Stomach smooth muscle (tissue), 2 donors: ENCODE measurements at regions not wholly inside any gene's neighbourhood (a gene's known extent, or its start where the extent isn't known, plus 50 kb on each side); places are given as distances from the start of the nearest gene placed in this dataset.

Experiments used
- H3K27ac ChIP-seq: one replicate; pipeline ENCODE4 v1.7.0; 2013; ENCODE audit warnings: mild to moderate bottlenecking, low read length, inconsistent platforms
- H3K27me3 ChIP-seq, 2 donors: one replicate each; pipeline ENCODE4 v1.7.0; 2013; ENCODE audit warnings: low read length in 2 of 2; ENCODE audit not compliant: insufficient read depth in 2 of 2, control insufficient read depth in 1 of 2
- H3K36me3 ChIP-seq, 2 donors: one replicate each; pipeline ENCODE4 v1.7.0; 2013; ENCODE audit warnings: low read length in 2 of 2; ENCODE audit not compliant: control insufficient read depth in 2 of 2, insufficient read depth in 2 of 2
- H3K4me1 ChIP-seq: one replicate; pipeline ENCODE4 v1.7.0; 2013; ENCODE audit warnings: low read length; ENCODE audit not compliant: control insufficient read depth, insufficient read depth
- H3K4me3 ChIP-seq, 2 donors: one replicate each; pipeline ENCODE4 v1.7.0; 2013; ENCODE audit warnings: low read length in 2 of 2
- H3K9ac ChIP-seq, 2 donors: one replicate each; pipeline ENCODE4 v1.7.0; 2013; ENCODE audit warnings: low read length in 2 of 2, mild to moderate bottlenecking in 1 of 2
- H3K9me3 ChIP-seq, 2 donors: one replicate each; pipeline ENCODE4 v1.7.0; 2013; ENCODE audit warnings: low read length in 2 of 2; ENCODE audit not compliant: control insufficient read depth in 2 of 2
- donor health status: healthy.
- donor health status: Pancreatic carcinoma.

DNA sequence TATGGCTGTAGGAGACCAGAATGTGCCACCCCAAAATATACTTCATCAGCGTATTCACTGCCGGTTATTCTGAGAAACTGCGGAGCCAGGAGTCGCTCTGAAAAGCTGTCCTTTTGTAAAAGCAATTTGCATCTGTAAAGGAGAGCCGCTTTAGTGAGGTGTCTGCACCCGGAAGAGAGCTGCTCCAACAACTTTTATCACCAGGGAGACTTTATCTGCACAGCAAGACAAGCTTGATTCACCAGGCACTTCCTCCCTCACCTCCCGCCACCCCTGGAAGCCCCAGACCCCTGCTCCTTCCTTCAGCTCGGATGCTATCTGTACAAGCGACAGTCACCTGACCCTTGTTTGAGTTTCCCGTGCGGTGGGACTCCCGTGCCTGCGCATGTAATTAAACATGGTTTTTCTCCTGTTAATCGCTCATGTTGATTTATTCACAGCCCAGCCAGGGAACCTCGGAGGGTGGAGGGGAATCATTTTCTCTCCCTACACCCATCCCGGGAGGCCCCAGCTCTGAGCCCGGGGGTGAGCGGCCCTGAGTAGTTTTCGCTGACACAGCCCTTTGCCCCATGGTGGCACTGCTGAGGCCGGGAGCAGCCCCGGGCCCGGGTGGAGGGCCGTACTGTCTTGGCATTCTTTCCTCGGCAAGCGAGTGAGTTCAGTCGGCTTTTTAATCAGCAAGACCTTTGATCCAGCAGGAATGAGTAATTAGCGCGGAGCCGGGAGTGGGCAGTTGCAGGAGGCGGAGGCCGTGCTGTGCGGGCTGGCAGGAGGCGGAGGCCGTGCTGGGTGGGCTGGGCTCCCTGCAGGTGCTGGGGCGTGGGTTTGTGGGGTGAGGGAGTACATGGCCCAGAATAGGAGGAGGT lies 222.7 kb upstream of the CIBAR2 start:
- Histone ChIP-seq H3K9me3 (no peaks in the 10 kb centered on the region), H3K9ac (no peak overlapping the region), H3K27ac (no peak overlapping the region), H3K4me1 (peaks cover 6% of the 10 kb centered on the region), H3K4me3 (no peak overlapping the region), H3K36me3 (no peaks in the 10 kb centered on the region), H3K27me3 (no peaks in the 10 kb centered on the region)

GRCh38 chr16:85335584-85336491 lies 223.6 kb upstream of the CIBAR2 start:
- Histone ChIP-seq H3K36me3 (no peaks in the 10 kb centered on the region), H3K9me3 (no peaks in the 10 kb centered on the region), H3K27me3 (no peaks in the 10 kb centered on the region), H3K27ac (no peak overlapping the region), H3K4me3 (no peak overlapping the region), H3K9ac (no peak overlapping the region), H3K4me1 (no peaks in the 10 kb centered on the region)

GRCh38 chr16:85337910-85338637 lies 225.8 kb upstream of the CIBAR2 start:
- Histone ChIP-seq H3K27ac (no peak overlapping the region), H3K4me1 (no peaks in the 10 kb centered on the region), H3K27me3 (no peaks in the 10 kb centered on the region), H3K9ac (no peak overlapping the region), H3K4me3 (no peak overlapping the region), H3K36me3 (no peaks in the 10 kb centered on the region), H3K9me3 (no peaks in the 10 kb centered on the region)

DNA sequence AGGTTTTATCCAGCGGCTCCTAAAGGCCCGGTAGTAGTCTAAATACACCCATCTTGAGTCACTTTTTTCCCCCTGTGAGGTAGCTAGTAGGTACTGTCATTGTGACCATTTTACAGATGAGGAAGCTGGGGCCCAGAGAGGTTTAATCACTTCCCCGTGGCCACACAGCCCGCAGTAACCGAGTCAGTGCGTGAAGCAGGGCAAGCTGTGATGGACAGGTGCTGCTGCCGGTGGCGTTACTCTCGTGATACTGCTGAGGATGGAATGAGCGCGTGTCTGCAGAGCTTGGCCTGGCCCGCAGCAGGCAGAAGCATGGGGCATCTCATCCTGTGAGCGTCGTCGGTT lies 226.3 kb upstream of the CIBAR2 start:
- H3K27me3 ChIP-seq: no peaks in the 10 kb centered on the region
- H3K9me3 ChIP-seq: no peaks in the 10 kb centered on the region
- no peak overlapping the region for H3K27ac ChIP-seq
- H3K36me3 ChIP-seq: no peaks in the 10 kb centered on the region
- no peak overlapping the region for H3K9ac ChIP-seq
- H3K4me3 ChIP-seq: no peak overlapping the region
- H3K4me1 ChIP-seq: no peaks in the 10 kb centered on the region

GRCh38 chr16:85338989-85339685 lies 226.9 kb upstream of the CIBAR2 start:
- Histone ChIP-seq H3K36me3 (no peaks in the 10 kb centered on the region), H3K27me3 (no peaks in the 10 kb centered on the region), H3K27ac (no peak overlapping the region), H3K9ac (no peak overlapping the region), H3K9me3 (no peaks in the 10 kb centered on the region), H3K4me3 (no peak overlapping the region), H3K4me1 (no peaks in the 10 kb centered on the region)

- Histone ChIP-seq H3K9ac (no peak overlapping the region), H3K27me3 (no peaks in the 10 kb centered on the region), H3K27ac (no peak overlapping the region), H3K9me3 (no peaks in the 10 kb centered on the region), H3K4me1 (no peaks in the 10 kb centered on the region), H3K36me3 (no peaks in the 10 kb centered on the region), H3K4me3 (no peak overlapping the region)
Measured at GRCh38 chr16:85341972-85342695, 229.9 kb upstream of the CIBAR2 start.

DNA sequence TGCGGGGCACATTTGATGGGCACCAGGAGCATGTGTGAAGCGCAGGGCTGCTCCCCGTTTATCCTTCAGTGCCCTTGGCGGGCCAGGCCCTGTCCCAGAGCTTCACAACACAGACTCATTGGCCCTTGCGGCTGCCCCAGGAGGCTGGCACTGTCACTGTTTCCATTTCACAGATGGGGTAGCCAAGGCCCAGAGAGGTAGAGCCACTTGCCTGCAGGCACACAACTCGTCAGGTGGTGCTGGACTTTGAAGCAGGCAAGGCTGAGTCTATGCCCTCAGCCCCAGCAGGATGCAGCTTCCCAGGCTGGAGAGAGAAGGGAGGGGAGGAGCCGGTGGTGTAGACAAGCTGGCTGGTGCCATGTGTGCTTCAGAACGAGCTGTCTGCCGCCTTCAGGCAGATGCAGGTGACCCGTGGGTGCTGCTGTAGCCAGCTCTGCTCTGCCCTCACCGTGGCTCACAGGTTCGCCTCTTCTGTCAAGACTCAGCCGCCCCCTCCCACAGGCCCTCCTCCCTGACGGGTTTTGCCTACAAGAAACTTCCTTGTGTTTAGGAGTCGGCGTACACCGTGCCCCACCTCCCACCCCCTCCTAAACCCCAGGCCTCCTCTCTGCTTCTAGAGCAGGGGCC lies 232.3 kb upstream of the CIBAR2 start:
- no peak overlapping the region for H3K4me3 ChIP-seq
- H3K9me3 ChIP-seq: no peaks in the 10 kb centered on the region
- no peaks in the 10 kb centered on the region for H3K36me3 ChIP-seq
- H3K4me1 ChIP-seq: no peaks in the 10 kb centered on the region
- H3K27me3 ChIP-seq: no peaks in the 10 kb centered on the region
- no peak overlapping the region for H3K27ac ChIP-seq
- H3K9ac ChIP-seq: no peak overlapping the region

DNA sequence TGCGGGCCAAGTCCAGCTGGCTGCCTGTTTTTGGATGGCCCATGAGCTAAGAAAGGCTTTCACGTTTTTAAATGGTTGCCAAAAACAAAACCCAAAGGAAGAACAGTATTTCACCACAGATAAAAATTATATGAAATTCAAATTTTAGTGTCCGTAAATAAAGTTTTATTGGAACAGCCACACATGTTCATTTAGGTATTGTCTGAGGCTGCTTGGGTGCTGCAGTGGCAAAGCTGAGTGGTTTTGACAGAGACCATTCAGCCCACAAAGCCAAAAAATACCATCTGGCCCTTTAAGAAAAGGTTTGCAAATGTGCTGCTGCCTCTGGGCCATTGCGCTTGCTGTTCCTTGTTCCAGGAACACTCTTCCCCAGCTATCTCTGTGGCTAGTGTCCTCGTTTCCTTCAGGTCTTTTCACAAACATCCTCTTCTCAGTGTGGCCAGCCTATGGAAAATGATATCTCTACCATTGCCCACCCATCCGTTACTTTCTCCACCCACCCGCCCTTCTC lies 232.9 kb upstream of the CIBAR2 start:
- Histone ChIP-seq H3K27me3 (no peaks in the 10 kb centered on the region), H3K27ac (no peak overlapping the region), H3K36me3 (no peaks in the 10 kb centered on the region), H3K9ac (no peak overlapping the region), H3K4me1 (peaks cover 3% of the 10 kb centered on the region), H3K9me3 (no peaks in the 10 kb centered on the region), H3K4me3 (no peak overlapping the region)

DNA sequence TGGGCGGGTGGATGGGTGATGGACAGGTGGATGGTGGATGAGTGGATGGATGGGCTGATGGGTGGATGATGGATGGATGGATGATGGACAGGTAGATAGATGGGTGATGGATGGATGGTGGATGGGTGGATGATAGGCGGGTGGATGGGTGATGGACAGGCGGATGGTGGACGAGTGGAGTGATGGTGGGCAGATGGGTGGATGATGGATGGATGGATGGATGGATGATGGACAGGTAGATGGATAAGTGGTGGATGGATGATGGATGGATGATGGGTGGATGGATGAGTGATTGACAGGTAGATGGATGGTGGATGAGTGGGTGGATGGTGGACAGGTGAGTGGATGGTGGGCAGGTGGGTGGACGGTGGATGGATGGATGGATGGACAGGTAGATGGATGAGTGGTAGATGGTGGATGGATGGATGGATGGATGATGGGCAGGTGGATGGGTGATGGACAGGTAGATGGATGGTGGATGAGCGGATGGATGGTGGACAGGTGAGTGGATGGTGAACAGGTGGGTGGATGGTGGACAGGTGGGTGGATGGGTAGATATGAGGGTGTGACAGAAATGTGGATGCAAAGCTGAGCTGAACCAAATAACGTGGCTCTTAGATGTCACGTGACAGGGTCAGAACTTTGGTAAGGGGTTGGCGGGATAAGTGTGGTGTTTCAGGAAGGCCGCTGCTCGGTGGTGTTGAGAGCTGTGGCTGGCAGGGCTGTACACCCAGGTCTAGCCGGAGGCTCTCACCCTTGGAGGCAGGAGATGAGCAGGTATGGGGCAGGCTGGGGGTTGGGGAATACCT lies 234.3 kb upstream of the CIBAR2 start:
- H3K27ac ChIP-seq: no peak overlapping the region
- H3K36me3 ChIP-seq: no peaks in the 10 kb centered on the region
- no peak overlapping the region for H3K4me3 ChIP-seq
- no peaks in the 10 kb centered on the region for H3K27me3 ChIP-seq
- H3K9ac ChIP-seq: no peak overlapping the region
- peaks cover 16% of the 10 kb centered on the region for H3K4me1 ChIP-seq
- H3K9me3 ChIP-seq: no peaks in the 10 kb centered on the region
